ENCODE measurements at regions not wholly inside any gene's neighbourhood (a gene's known extent, or its start where the extent isn't known, plus 50 kb on each side); places are given as distances from the start of the nearest gene placed in this dataset.
"Not testable (repeated sequence)": the region's sequence is repeated elsewhere in the genome, so short reads cannot be mapped to it uniquely, and the experiment has no call there.

GRCh38 chr2:239605409-239605808 lies 204.6 kb upstream of the HDAC4 start:
- DNase-seq (ENCODE audit: low read depth, low spot score) = no peak

- DNase-seq (ENCODE audit: low read depth, low spot score) = no peak
Measured at GRCh38 chr2:239604861-239605260, 204.0 kb upstream of the HDAC4 start.

- DNase-seq (ENCODE audit: low read depth, low spot score) = no peak
Measured at GRCh38 chr2:239603411-239604356, 202.9 kb upstream of the HDAC4 start.

GRCh38 chr2:239602290-239603282 lies 201.8 kb upstream of the HDAC4 start:
- DNase-seq (ENCODE audit: low read depth, low spot score) = no peak

- no peak for DNase-seq (ENCODE audit: low read depth, low spot score)
Measured at GRCh38 chr2:239601880-239602279, 201.1 kb upstream of the HDAC4 start.

DNA sequence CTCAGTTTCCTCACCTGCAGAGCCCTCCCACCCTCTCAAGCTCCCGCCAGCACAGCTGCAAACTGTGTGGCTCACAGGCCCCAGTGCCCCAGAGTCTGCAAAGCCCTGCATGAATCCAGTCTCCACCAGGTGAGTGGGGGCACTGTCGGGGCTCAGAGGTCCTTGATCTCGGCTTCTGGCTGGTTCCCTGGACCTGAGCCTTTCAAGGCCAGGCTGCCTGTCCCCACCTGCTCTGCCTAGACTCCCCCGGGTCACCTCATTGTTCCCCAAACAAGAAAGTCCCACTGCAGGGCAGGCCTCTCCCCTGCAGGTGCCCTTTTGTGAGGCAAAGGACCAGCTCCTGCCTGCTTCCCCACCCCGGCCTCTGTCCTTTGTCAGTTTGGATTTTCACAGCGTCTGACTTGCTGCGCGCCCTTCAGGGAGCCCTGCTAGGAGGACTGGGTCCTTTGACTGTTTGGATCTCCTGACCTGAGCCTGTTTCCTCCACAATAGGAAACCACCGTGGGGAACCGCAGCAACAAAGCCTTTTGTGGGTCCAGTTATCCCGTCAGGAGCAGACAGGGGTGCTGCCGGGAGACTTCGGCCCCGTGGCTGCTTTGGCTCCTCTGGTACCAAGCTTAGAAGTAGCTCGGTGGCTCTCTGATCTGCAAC lies 200.5 kb upstream of the HDAC4 start:
- no peak for DNase-seq (ENCODE audit: low read depth, low spot score)

DNA sequence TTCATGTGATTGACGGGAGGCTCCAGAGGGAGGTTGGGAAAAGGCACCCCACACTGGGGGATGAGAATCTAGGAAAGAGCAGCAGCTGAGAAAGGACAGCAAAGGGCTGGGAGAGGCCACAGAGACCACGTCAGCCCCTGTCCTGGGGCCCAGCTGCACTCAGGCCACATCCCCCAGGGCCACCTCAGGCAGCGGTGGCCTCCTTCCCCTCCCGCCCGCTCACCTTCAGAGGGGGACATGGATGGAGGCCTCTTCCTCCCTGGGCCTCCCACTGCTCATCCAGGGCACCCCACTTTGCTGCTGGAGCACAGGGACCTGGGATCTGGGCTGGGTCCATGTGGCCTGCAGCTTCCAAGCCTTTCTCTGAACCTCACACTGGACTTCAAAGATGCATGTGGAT lies 199.8 kb upstream of the HDAC4 start:
- no peak for DNase-seq (ENCODE audit: low read depth, low spot score)

DNA sequence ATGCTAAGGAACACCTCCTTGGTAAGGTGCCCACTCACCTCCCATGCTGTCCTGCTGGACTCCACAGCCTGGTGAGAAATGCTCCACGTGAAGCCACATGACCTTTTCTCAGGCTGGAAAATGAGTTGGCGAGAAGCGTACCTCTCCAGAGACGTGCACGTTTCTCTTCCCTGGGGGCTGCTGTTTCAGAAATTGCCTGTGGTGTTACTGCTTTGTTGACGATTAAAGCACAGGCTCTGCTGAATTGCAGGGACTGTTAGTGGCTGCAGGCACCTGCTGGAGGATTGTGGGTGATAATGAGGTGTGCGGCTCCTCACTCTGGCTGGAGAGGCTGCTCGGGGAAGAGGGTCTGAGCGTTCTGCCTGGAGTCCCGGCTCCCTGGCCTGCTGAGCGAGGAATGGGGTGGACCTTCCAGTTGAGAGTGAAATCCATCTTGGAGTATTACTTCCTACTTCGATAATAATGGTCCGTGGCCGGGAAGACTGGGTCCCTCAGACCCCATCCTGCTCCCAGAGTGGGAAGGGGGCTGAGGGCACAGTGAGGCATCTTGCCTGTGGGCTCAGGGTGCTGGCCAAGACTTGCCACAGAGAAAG lies 199.3 kb upstream of the HDAC4 start:
- DNase-seq (ENCODE audit: low read depth, low spot score) = no peak

DNA sequence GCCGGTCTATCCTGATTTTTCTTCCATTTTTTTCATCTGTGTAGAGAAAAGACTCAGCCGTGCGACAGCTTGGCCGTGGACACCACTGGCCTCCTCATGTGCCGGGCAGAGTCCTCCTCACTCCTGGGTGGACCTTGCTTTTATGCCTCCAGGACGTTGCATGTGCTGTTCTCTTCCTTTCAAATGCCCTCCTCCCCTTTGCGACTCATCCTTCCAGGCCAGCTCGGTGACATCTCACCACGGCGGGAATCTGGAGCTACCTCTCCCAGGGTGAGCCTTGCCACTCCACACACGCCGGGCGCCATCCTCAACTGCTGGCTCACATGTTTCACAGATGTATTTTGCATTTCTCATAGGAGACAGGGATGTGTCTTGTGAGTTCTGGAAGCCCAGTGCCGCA lies 198.5 kb upstream of the HDAC4 start:
- DNase-seq (ENCODE audit: low read depth, low spot score) = no peak

- DNase-seq (ENCODE audit: low read depth, low spot score) = no peak
Measured at GRCh38 chr2:239598732-239599090, 197.9 kb upstream of the HDAC4 start.

DNA sequence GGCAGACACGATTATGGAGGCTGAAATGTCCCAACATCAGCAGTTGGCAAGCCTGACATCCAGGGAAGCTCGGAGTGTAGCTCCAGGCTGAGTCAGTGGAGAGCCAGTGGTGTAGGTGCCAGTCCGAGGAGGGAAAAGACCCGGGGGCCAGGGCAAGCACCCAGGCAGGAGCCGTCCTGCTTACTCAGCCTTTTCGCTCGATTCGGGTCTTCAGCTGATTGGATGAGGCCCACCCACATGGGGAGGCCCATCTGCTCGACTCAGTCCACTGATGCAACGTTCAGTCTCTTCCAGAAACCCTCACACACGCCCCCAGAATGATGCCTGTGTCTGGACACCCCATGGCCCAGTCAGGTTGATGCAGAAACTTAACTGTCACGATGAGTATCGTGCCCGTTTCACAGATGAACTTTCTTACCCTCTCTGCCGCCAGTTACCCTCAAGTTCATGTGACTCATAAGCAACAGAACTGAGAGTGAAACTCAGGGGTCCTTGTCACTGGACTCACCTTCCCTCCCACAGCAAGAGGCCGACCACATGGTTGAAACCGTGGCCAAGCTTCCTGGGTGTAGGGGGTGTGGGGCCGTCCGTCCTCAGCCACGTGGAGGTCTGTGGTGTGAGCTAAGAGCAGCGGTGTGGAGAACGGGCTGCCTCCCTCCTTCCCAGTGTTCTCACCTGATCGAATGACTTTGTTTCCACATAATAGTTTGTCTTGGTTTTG lies 197.4 kb upstream of the HDAC4 start:
- no peak for DNase-seq (ENCODE audit: low read depth, low spot score)

DNA sequence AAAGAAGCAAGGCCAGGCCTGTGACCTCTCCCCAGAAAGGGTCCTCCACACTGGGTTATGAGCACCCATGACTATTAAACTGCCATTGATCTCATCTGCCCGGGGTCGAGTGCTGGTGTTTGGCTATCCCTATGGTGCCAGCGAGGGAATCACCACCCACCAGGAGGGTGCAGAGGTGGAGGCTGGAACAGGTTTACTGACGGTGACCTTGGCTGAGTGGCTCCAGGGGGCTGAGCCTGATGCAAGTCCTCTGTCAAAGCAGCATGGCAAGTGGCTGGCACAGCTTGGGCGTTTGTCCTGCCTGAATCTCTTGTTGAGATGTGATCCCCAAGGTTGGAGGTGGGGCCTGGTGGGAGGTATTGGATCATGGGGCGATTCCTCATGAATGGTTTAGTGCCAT lies 196.4 kb upstream of the HDAC4 start:
- DNase-seq (ENCODE audit: low read depth, low spot score) = no peak

GRCh38 chr2:239596792-239597191 lies 196.0 kb upstream of the HDAC4 start:
- DNase-seq (ENCODE audit: low read depth, low spot score) = no peak

GRCh38 chr2:239596253-239596652 lies 195.4 kb upstream of the HDAC4 start:
- no peak for DNase-seq (ENCODE audit: low read depth, low spot score)

DNA sequence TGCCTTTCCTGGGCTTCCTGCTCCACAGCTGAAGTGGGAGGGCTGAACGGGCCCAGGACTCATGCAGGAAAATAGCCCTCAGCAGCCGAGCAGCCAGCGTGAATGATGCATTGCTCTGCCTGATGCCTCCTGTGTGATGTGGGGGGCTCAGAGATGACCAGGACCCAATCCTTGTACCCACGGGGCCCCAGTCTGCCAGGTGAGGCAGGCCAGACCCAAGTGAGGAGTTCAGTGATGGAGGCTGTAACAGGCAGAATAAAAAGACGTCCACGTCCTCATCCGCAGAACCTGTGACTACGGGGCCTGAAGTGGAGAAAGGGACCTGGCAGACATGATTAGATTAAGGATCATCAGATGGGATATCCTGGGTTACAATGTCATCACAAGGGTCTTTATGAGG lies 194.9 kb upstream of the HDAC4 start:
- DNase-seq (ENCODE audit: low read depth, low spot score) = no peak

GRCh38 chr2:239594772-239595608 lies 194.2 kb upstream of the HDAC4 start:
- DNase-seq (ENCODE audit: low read depth, low spot score) = no peak

- DNase-seq (ENCODE audit: low read depth, low spot score) = no peak
Measured at GRCh38 chr2:239594019-239594771, 193.4 kb upstream of the HDAC4 start.

DNA sequence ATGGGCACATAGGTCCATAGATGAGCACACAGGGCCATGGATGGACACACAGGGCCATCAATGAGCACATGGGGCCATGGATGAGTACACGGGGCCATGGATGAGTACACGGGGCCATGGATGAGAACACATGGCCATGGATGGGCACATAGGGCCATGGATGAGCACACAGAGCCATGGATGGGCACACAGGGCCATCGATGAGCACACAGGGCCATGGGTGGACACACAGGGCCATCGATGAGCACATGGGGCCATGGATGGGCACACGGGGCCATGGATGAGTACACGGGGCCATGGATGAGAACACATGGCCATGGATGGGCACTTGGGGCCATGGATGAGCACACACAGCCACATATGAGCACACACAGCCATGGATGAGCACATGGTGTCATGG lies 192.6 kb upstream of the HDAC4 start:
- DNase-seq (ENCODE audit: low read depth, low spot score) = no peak

GRCh38 chr2:239592629-239593290 lies 191.9 kb upstream of the HDAC4 start:
- DNase-seq (ENCODE audit: low read depth, low spot score) = not testable (repeated sequence)
